ENCODE measurements at regions not wholly inside any gene's neighbourhood (a gene's known extent, or its start where the extent isn't known, plus 50 kb on each side); places are given as distances from the start of the nearest gene placed in this dataset.

DNA sequence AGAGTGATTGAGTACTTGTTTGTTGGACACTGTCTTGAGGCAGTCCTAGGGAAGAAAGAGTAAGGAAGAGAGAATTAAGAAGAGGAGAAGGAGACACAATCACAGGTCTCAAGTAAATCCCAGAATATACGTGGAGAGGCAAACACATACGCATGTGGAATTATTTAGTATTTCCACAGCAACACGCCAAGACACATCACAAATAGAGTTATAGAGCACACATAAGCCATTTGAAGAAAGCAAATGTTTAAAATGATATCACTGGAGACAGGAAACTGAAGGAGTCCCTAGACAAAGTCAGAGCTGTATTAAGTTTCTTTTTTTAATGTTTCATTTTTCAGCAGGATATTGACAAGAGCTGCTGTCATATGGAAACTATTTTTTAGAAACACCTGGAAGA is 206.1 kb upstream of the LRIG1 start:
- H3K36me3 Mint-ChIP-seq (ENCODE audit: low read depth), result no peaks in the 10 kb centered on the region
- no peaks in the 10 kb centered on the region for H3K4me1 Mint-ChIP-seq (ENCODE audit: low read depth)
- no peak overlapping the region for H3K27ac Mint-ChIP-seq
- H3K4me3 Mint-ChIP-seq, result no peak overlapping the region
- H3K9me3 Mint-ChIP-seq, result no peaks in the 10 kb centered on the region
- peaks cover 3% of the 10 kb centered on the region for H3K27me3 Mint-ChIP-seq
- intact Hi-C loops (cut with micrococcal nuclease), result no loop called here

GRCh38 chr3:66709532-66709931 is 208.7 kb upstream of the LRIG1 start:
- Mint-ChIP-seq H3K9me3 (no peaks in the 10 kb centered on the region), H3K36me3 (ENCODE audit: low read depth) (no peaks in the 10 kb centered on the region), H3K4me1 (ENCODE audit: low read depth) (no peaks in the 10 kb centered on the region), H3K27me3 (peaks cover 3% of the 10 kb centered on the region), H3K27ac (no peak overlapping the region), H3K4me3 (no peak overlapping the region)
- intact Hi-C loops (cut with micrococcal nuclease), result no loop called here

GRCh38 chr3:66712210-66712609 is 211.4 kb upstream of the LRIG1 start:
- Mint-ChIP-seq H3K27ac (no peak overlapping the region), H3K9me3 (no peaks in the 10 kb centered on the region), H3K27me3 (peaks cover 3% of the 10 kb centered on the region), H3K4me1 (ENCODE audit: low read depth) (no peaks in the 10 kb centered on the region), H3K4me3 (no peak overlapping the region), H3K36me3 (ENCODE audit: low read depth) (no peaks in the 10 kb centered on the region)
- intact Hi-C loops (cut with micrococcal nuclease), result no loop called here

DNA sequence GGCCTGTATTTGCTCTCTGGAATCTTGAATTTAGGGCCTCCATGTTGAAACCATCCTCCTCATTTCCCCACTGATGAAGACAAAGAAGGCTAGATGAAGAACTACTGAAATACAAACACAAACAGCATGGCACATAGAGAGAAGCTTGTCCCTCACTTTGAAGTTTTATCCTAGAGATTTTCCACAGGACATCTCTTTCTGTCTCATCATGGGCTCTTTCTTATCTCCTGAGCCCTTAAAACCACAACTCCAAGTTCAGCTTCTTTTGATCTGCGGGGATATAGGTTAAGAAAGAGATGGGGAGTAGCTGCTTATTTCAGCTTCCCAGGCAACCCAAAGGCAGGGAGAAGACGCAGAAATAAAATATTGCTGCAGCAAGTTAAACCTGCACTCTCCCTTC is 213.1 kb upstream of the LRIG1 start:
- no peak overlapping the region for H3K4me3 Mint-ChIP-seq
- H3K4me1 Mint-ChIP-seq (ENCODE audit: low read depth), result no peaks in the 10 kb centered on the region
- no peaks in the 10 kb centered on the region for H3K9me3 Mint-ChIP-seq
- intact Hi-C loops (cut with micrococcal nuclease), result no loop called here
- H3K36me3 Mint-ChIP-seq (ENCODE audit: low read depth), result no peaks in the 10 kb centered on the region
- H3K27me3 Mint-ChIP-seq, result peaks cover 3% of the 10 kb centered on the region
- no peak overlapping the region for H3K27ac Mint-ChIP-seq

GRCh38 chr3:66715806-66716205 is 215.0 kb upstream of the LRIG1 start:
- intact Hi-C loops (cut with micrococcal nuclease), result no loop called here
- Mint-ChIP-seq H3K4me3 (no peak overlapping the region), H3K27me3 (no peaks in the 10 kb centered on the region), H3K36me3 (ENCODE audit: low read depth) (no peaks in the 10 kb centered on the region), H3K4me1 (ENCODE audit: low read depth) (peaks cover under 1% of the 10 kb centered on the region), H3K27ac (no peak overlapping the region), H3K9me3 (no peaks in the 10 kb centered on the region)

DNA sequence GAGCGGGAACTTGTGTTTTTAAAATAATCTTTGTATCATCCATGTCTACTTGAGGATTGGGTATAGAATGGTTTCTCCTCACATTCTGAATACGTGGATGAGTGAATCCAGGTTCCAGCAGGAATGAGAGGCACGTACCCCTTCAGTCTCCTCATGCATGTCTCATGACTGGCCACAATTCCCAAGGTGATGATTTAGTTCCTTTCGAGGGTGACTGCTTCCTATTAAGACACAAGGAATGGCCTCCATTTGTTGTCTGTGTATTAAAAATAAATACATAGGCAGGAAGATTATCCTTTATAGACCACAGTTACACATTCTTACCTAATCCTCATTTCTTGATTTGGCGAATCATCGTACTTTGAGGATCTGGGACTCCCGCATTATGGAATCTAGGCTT is 217.0 kb upstream of the LRIG1 start:
- H3K36me3 Mint-ChIP-seq (ENCODE audit: low read depth), result no peaks in the 10 kb centered on the region
- no peak overlapping the region for H3K27ac Mint-ChIP-seq
- intact Hi-C loops (cut with micrococcal nuclease), result no loop called here
- H3K9me3 Mint-ChIP-seq, result no peaks in the 10 kb centered on the region
- no peak overlapping the region for H3K4me3 Mint-ChIP-seq
- peaks cover 6% of the 10 kb centered on the region for H3K4me1 Mint-ChIP-seq (ENCODE audit: low read depth)
- no peaks in the 10 kb centered on the region for H3K27me3 Mint-ChIP-seq

- Mint-ChIP-seq H3K27ac (no peak overlapping the region), H3K9me3 (no peaks in the 10 kb centered on the region), H3K4me3 (no peak overlapping the region), H3K36me3 (ENCODE audit: low read depth) (no peaks in the 10 kb centered on the region), H3K4me1 (ENCODE audit: low read depth) (peaks cover 11% of the 10 kb centered on the region), H3K27me3 (no peaks in the 10 kb centered on the region)
- intact Hi-C loops (cut with micrococcal nuclease), result no loop called here
Observed at GRCh38 chr3:66719796-66720356, 219.1 kb upstream of the LRIG1 start.

GRCh38 chr3:66720508-66720907 is 219.7 kb upstream of the LRIG1 start:
- Mint-ChIP-seq H3K9me3 (no peaks in the 10 kb centered on the region), H3K36me3 (ENCODE audit: low read depth) (no peaks in the 10 kb centered on the region), H3K4me3 (no peak overlapping the region), H3K27me3 (no peaks in the 10 kb centered on the region), H3K27ac (no peak overlapping the region), H3K4me1 (ENCODE audit: low read depth) (peaks cover 11% of the 10 kb centered on the region)
- intact Hi-C loops (cut with micrococcal nuclease), result no loop called here

DNA sequence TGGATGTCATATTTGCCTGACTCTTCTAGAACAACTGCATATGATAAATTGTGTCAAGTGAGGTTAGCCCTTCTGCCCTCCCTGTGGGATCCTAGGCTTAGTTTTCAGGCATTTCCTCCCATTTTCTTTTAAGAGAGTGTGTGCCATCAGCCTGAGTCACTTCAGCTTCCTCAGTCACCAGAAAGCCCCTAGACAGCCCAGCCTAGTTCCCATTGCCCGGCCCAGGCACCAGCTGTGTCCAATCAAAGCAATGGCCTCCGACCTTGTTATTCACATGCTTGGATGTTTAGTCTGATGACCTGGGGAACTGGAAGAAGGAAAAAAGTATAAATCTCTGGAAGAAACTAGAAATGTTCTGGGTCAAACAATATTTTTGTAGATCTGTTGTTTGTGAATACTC is 221.9 kb upstream of the LRIG1 start:
- H3K4me1 Mint-ChIP-seq (ENCODE audit: low read depth), result peaks cover 11% of the 10 kb centered on the region
- H3K36me3 Mint-ChIP-seq (ENCODE audit: low read depth), result no peaks in the 10 kb centered on the region
- no peak overlapping the region for H3K4me3 Mint-ChIP-seq
- H3K27ac Mint-ChIP-seq, result no peak overlapping the region
- intact Hi-C loops (cut with micrococcal nuclease), result no loop called here
- peaks cover 2% of the 10 kb centered on the region for H3K27me3 Mint-ChIP-seq
- no peaks in the 10 kb centered on the region for H3K9me3 Mint-ChIP-seq

DNA sequence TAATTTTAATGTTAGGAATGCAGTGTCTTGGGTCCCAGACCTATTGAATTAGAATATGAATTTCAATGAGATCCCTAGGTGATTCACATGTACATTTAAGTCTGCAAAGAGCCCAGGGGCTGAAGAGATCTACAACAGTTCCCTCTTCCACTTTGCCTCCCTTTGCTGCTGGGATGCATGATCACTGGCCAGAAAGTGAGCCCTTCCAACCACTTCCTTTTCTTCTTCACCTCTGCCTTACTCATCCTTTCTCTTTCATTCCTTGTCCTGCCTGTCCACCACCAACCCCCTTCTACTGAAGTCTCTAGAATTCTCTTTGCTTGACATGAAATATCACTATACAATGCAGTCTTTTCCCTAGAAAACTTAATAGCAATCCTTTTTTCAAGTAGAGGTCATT is 222.4 kb upstream of the LRIG1 start:
- Mint-ChIP-seq H3K9me3 (no peaks in the 10 kb centered on the region), H3K36me3 (ENCODE audit: low read depth) (no peaks in the 10 kb centered on the region), H3K4me3 (no peak overlapping the region), H3K4me1 (ENCODE audit: low read depth) (peaks cover 11% of the 10 kb centered on the region), H3K27me3 (peaks cover 3% of the 10 kb centered on the region), H3K27ac (no peak overlapping the region)
- intact Hi-C loops (cut with micrococcal nuclease), result no loop called here

DNA sequence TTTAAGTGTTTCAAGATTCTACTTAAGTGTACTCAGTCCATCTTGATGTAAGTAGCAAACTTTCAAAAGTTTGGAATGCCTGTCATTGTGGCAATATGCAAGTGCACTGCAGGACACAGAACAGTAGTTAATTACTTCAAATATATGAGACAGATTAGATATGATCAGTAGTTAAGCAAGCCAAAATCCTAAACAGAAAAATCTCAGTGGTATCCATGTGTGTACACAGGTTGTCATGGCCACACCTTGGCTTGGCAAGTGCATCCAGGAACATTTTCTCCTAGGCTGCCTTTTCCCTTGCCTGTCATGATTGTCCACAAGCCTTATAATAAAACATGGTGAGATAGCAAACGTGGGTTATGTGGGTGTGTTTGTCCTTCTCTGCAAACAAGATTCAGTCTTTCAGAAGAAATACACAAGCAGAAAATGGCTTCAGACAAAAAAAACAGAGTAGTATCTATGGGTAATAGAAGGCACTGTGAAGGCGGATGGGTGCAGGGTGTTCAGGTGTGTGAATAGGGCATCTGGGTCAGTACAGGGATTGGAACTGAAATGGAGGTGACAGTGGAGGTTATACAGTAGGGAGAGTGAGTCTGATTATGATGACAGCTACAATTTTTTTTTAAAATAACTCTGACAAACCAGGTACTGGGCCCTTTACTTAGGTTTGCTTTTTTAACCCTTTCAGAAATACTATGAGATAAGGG is 229.0 kb upstream of the LRIG1 start:
- H3K4me3 Mint-ChIP-seq, result no peak overlapping the region
- H3K36me3 Mint-ChIP-seq (ENCODE audit: low read depth), result no peaks in the 10 kb centered on the region
- no peaks in the 10 kb centered on the region for H3K9me3 Mint-ChIP-seq
- intact Hi-C loops (cut with micrococcal nuclease), result no loop called here
- no peak overlapping the region for H3K27ac Mint-ChIP-seq
- no peaks in the 10 kb centered on the region for H3K4me1 Mint-ChIP-seq (ENCODE audit: low read depth)
- peaks cover 3% of the 10 kb centered on the region for H3K27me3 Mint-ChIP-seq

DNA sequence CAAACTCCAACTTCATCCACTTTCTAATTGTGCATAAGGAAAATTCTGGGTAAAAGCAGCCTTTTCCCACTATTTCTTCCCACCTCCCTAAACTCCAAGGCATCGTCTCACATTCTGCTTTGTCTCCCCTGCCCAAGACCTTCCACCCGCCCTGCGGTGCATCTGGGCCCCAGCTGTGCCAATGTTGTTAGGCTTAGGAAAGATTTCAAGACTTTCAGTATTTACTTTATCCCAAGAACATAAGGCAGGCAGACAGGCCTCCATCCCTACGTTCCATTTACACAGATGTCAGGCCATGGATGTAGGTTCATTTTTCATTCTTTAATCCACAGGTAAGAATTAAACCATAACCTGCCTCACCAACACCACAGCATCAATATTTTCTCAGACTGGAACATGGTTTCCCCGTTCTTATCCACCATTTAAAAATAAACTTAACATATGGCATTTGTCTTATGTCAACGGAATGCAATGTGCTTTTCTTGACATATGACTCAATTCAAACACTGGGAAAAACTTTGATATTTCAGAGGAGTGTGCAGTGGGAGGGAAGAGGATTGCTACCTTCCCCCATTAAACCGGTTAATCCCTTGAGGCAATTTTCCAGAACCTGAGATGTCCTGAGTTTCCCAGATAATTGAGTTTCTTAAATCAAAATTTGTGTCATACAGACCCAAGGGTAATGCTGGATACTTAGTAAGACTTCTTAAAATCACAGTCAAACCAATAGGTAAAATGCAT is 238.0 kb upstream of the LRIG1 start:
- intact Hi-C loops (cut with micrococcal nuclease), result no loop called here
- no peaks in the 10 kb centered on the region for H3K36me3 Mint-ChIP-seq (ENCODE audit: low read depth)
- no peak overlapping the region for H3K27ac Mint-ChIP-seq
- no peaks in the 10 kb centered on the region for H3K4me1 Mint-ChIP-seq (ENCODE audit: low read depth)
- H3K4me3 Mint-ChIP-seq, result no peak overlapping the region
- H3K9me3 Mint-ChIP-seq, result no peaks in the 10 kb centered on the region
- peaks cover 2% of the 10 kb centered on the region for H3K27me3 Mint-ChIP-seq

DNA sequence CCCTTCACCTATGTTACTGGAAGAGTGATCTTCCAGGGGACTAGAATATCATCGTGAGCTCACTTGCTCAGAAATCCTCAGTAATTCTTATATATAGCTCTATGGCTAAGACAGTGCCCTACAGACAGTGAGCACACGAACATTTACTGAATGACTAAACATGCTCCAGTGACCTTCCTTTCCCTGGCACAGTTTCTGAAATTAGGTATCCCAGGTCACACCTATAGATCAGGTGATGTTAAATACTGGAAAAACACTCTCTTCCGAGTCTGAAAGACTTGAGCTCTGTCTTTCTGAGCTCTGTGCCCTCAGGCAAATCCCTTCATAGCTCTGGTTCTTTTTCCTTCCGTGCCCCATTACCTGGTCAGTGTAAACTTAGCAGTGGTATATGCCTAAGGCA is 239.4 kb upstream of the LRIG1 start:
- Mint-ChIP-seq H3K27ac (no peak overlapping the region), H3K9me3 (no peaks in the 10 kb centered on the region), H3K4me3 (no peak overlapping the region), H3K27me3 (peaks cover 2% of the 10 kb centered on the region), H3K36me3 (ENCODE audit: low read depth) (no peaks in the 10 kb centered on the region), H3K4me1 (ENCODE audit: low read depth) (no peaks in the 10 kb centered on the region)
- intact Hi-C loops (cut with micrococcal nuclease), result no loop called here

GRCh38 chr3:66744521-66744920 is 243.7 kb upstream of the LRIG1 start:
- no peaks in the 10 kb centered on the region for H3K36me3 Mint-ChIP-seq (ENCODE audit: low read depth)
- no peaks in the 10 kb centered on the region for H3K4me1 Mint-ChIP-seq (ENCODE audit: low read depth)
- intact Hi-C loops (cut with micrococcal nuclease), result no loop called here
- no peaks in the 10 kb centered on the region for H3K27me3 Mint-ChIP-seq
- no peak overlapping the region for H3K27ac Mint-ChIP-seq
- H3K4me3 Mint-ChIP-seq, result no peak overlapping the region
- no peaks in the 10 kb centered on the region for H3K9me3 Mint-ChIP-seq
